Chondrocyte (in vitro differentiated cells): ENCODE measurements at regions not wholly inside any gene's neighbourhood (a gene's known extent, or its start where the extent isn't known, plus 50 kb on each side); places are given as distances from the start of the nearest gene placed in this dataset.

Source experiments
- DNase-seq: peaks from one replicate; pipeline ENCODE4 v3.0.0; 2021; ENCODE audit warnings: mixed read lengths, low spot score
- H3K27ac Mint-ChIP-seq: one replicate; pipeline ENCODE4 v1.8.0; 2021; ENCODE audit warnings: mild to moderate bottlenecking, moderate library complexity, mixed read lengths; ENCODE audit not compliant: unreplicated experiment
- H3K27me3 Mint-ChIP-seq: 2 replicates; pipeline ENCODE4 v1.8.0; 2021; ENCODE audit warnings: low read depth, mixed read lengths
- H3K36me3 Mint-ChIP-seq: 2 replicates; pipeline ENCODE4 v1.8.0; 2021; ENCODE audit warnings: low read depth, mixed read lengths
- H3K4me1 Mint-ChIP-seq: 2 replicates; pipeline ENCODE4 v1.8.0; 2021; ENCODE audit warnings: low read depth, mild to moderate bottlenecking, mixed read lengths
- H3K4me3 Mint-ChIP-seq: one replicate; pipeline ENCODE4 v1.8.0; 2021; ENCODE audit warnings: mild to moderate bottlenecking, moderate library complexity, mixed read lengths; ENCODE audit not compliant: unreplicated experiment
- H3K9me3 Mint-ChIP-seq: 2 replicates; pipeline ENCODE4 v1.8.0; 2021; ENCODE audit warnings: low read depth, mixed read lengths
- CTCF ChIP-seq: fragments of 200-600 bp; sonication (generic); IDR thresholded peaks from 2 replicates; pipeline ENCODE4 v1.5.0; 2021; ENCODE audit warnings: antibody characterized with exemption, mild to moderate bottlenecking, moderate library complexity

- H3K27ac Mint-ChIP-seq: no peak overlapping the region
- H3K36me3 Mint-ChIP-seq: no peaks in the 10 kb centered on the region
- TF ChIP-seq CTCF: no peak
- no peaks in the 10 kb centered on the region for H3K4me1 Mint-ChIP-seq
- no peak overlapping the region for H3K4me3 Mint-ChIP-seq
- H3K27me3 Mint-ChIP-seq: no peaks in the 10 kb centered on the region
- H3K9me3 Mint-ChIP-seq: peaks cover 55% of the 10 kb centered on the region
- DNase-seq: no peak
Measured at GRCh38 chr5:2958976-2959375, 207.5 kb upstream of the IRX2 start.

GRCh38 chr5:2948875-2949274 is 197.4 kb upstream of the IRX2 start:
- no peak for TF ChIP-seq CTCF
- Mint-ChIP-seq H3K36me3 (no peaks in the 10 kb centered on the region), H3K9me3 (peaks cover 29% of the 10 kb centered on the region), H3K27ac (no peak overlapping the region), H3K27me3 (no peaks in the 10 kb centered on the region), H3K4me1 (no peaks in the 10 kb centered on the region), H3K4me3 (no peak overlapping the region)
- no peak for DNase-seq

- Mint-ChIP-seq H3K36me3 (no peaks in the 10 kb centered on the region), H3K4me3 (no peak overlapping the region), H3K27me3 (no peaks in the 10 kb centered on the region), H3K27ac (no peak overlapping the region), H3K4me1 (no peaks in the 10 kb centered on the region), H3K9me3 (peaks cover 40% of the 10 kb centered on the region)
- TF ChIP-seq CTCF: no peak
- DNase-seq: no peak
Measured at GRCh38 chr5:2946315-2946714, 194.8 kb upstream of the IRX2 start.

- Mint-ChIP-seq H3K9me3 (peaks cover 17% of the 10 kb centered on the region), H3K4me1 (no peaks in the 10 kb centered on the region), H3K4me3 (no peak overlapping the region), H3K27ac (no peak overlapping the region), H3K27me3 (no peaks in the 10 kb centered on the region), H3K36me3 (no peaks in the 10 kb centered on the region)
- no peak for TF ChIP-seq CTCF
- DNase-seq: no peak
Measured at GRCh38 chr5:2936413-2936812, 184.9 kb upstream of the IRX2 start.

- no peaks in the 10 kb centered on the region for H3K9me3 Mint-ChIP-seq
- no peak overlapping the region for H3K4me3 Mint-ChIP-seq
- DNase-seq: no peak
- H3K36me3 Mint-ChIP-seq: no peaks in the 10 kb centered on the region
- TF ChIP-seq CTCF: no peak
- no peaks in the 10 kb centered on the region for H3K27me3 Mint-ChIP-seq
- no peaks in the 10 kb centered on the region for H3K4me1 Mint-ChIP-seq
- H3K27ac Mint-ChIP-seq: no peak overlapping the region
Measured at GRCh38 chr5:2929779-2930178, 178.3 kb upstream of the IRX2 start.
